ENCODE measurements at regions not wholly inside any gene's neighbourhood (a gene's known extent, or its start where the extent isn't known, plus 50 kb on each side); places are given as distances from the start of the nearest gene placed in this dataset.

DNA sequence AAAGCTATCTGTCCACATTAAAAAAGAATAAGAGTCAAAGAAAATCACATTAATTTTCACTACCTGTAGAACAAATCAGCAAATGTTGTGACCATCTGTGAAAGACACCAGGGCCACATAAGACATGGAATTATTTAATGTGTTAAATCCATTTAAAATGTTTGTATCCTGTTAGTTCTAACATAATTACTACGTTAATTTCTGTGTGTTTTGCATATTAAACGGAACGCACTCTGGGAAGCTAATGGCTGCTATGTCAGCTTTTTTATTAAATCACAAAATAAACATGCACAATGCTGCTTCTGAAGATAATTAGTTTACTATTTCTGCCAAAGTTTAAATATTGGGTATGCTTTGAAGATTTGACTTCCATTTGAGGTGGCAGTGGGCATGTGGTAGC lies 1061.2 kb downstream of the CDH11 start:
- no peak for DNase-seq

DNA sequence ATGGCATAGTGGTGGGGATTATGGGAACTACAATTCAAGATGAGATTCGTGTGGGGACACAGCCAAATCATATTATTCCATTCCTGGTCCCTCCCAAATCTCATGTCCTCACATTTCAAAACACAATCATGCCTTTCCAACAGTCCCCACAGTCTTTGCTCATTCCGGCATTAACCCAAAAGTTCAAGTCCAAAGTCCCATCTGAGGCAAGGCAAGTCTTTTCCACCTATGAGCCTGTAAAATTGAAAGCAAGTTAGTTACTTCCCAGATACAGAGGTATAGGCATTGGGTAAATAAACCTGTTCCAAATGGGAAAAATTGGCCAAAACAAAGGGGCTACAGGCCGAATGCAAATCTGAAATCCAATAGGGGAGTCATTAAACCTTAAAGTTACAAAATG lies 1063.2 kb downstream of the CDH11 start:
- no peak for DNase-seq

DNA sequence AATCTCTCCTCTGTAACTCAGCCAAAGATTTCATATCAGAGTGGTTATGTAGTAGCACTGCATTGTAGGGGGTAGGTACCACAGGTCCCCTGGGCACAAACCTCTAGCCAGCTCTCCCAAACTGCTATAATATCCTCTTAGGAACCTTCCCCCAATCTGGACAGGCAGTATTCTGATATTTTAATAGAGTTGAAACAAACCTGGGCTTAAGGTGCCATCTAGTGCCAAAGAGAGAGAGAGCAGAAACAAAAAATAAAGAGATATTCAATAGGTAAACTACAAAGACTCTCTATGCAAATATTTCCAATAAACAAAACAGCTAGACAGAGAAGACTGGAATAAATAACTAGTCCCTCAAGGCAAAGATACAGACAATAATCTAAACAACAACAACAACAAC lies 1070.0 kb downstream of the CDH11 start:
- DNase-seq, result no peak

DNA sequence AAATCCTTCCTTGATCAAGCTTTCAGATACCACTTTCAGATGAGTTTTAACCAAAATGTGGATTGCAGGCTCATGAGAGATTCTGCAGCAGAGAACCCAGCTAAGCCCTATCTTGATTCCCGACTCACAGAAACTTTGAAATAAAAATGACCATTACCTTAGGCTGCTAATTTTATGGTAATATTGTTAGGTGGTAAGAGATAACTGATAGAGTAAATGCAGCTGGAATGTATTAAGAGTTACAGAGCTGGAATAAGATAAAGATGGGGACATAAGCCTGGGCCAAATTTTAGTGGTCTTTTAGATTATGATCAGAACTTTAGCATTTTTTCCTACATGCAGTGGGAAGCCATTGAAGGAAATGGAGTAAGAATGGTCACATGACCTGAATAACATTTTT lies 1074.0 kb downstream of the CDH11 start:
- no peak for DNase-seq

DNA sequence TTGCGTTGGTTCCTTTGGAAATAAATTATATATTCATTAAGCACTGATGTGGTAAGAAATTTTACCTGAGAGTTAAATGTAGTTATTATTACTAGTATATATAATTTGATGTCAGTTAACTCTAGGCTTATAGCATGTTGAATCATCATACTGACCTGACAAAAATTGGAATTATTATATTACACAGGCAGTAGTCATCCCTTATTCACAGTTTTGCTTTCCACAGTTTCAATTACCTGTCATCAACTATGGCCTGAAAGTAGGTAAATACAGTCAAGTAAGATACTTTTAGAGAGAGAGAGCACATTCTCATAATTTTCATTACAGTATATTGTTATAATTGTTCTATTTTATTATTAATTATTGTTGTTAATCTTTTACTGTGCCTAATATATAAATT lies 1074.7 kb downstream of the CDH11 start:
- DNase-seq, result no peak

DNA sequence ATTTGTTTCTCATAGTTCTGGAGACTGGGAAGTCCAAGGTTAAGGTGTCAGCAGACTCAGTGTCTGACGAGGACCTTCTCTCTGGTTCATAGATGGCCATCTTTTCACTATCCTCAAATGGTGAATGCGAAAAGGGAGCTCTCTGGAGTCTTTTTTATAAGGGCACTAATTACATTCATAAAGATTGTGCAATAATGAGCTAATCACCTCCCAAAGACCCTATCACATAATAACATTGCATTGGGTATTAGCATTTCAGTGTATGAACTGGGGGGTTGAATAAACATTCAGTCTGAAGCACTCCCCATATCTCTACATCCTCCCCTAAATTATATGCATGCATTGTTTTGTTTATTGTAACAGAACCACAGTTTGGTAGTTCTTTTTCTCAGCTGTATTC lies 1086.5 kb downstream of the CDH11 start:
- no peak for DNase-seq

DNA sequence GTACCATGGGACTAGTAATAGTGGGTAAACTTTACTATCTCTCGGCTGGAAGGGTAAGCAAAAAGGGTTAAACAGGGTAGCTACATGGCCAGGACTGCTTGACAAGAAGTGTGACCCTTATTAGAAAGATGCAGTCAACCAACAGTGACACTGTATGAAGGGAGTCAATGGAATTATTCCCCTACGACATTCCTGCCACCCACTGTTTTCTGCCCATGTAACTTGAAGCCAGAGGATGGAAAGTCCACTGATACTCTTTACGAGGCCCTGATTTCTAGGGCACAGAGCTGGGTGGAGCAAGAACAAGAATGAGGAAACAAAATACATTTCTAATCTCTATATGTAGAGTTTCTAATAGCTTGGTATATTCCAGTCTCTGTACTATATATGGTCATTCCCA lies 1102.5 kb downstream of the CDH11 start:
- DNase-seq, result no peak

DNA sequence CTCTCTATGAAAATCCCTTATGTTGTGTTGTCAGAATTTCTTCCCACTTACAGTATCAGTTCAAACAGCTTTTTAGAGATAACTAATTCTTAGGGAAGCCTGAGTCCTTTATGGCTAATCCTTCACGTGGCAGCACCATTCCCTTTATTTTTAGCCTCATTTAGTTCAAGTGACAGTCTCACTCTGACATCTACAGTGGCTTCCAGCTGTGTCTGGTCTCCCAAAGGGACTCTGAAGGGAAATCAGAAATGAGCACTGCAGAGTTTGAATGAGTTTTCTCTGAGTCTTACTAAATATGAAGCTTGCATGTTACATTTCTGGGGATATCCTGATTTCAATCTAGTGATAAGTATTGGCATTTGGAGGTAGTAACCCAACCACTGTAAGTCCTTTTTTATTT lies 1104.1 kb downstream of the CDH11 start:
- DNase-seq, result no peak

DNA sequence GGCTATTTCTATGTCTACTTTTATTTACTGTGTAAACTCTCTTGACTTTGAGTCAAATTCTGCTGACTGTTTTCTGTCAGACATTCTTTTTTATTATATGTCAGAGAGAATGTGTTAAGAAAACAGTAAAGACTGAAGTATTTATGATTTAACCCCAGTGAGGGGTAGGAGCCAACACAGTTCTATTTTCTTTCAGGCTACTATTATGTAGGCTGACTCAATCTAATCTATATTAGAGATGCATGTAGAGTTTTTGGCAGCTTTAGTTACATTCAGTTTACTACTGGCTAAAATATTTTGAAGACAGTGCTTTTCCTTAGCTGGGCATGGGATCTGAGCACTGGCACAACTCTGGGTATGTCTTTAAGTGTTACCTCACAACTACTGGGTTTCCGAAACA lies 1108.0 kb downstream of the CDH11 start:
- DNase-seq, result peak in 1 of 3 donors; percentile 17

DNA sequence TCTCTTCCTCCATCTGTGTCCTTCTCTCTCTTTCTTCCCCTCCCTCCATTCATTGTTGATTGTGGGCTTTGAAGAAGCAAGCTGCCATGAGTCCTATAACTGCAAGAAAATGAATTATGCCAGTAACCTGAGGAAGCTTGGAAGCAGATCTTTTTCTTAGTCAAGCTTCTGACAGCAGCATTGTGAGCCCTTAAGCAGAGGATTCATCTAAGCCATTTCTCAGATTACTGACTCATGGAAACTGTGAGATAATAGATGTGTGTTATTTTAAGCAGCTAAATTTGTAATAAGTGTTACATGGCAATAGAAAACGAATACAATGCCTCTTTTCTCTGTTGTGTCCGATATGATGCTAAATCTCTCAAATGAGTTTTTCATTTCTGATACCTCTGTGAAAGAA lies 1109.7 kb downstream of the CDH11 start:
- DNase-seq, result peak; percentile 9 to 51 (median 22)

DNA sequence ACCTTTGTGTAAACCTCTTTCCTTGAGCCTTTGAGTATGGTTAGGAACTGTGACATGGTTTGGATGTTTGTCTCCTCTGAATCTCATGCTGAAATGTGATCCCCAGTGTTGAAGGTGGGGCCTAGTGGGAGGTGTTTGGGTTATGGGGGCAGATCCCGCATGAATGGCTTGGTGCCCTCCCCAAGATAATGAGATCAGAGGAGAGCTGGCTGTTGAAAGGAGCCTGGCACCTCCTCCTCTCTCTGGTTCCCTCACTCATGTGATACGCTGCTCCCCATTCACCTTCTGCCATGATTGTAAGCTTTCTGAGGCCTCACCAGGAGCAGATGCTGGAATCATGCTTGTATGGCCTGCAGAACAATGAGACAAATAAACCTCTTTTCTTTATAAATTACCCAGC lies 1110.2 kb downstream of the CDH11 start:
- no peak for DNase-seq

DNA sequence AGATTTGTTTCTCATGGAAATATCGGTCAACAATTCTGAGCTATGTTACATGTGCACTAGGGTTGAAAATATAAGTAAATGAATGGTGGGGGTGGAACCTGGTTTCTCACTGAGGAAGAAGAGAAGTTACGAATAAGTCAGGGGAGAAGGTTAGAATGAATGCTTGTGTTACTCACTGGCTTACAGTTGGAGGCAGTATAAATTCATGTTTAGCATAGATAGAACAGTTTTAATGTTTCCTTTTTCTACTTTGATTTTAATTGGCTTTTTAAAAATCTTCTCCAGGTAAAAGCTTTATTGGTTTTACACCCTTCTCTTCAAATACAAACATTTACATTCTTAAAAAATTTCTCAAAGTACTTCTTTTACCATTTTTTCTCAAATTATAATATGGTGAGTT lies 1113.7 kb downstream of the CDH11 start:
- no peak for DNase-seq

DNA sequence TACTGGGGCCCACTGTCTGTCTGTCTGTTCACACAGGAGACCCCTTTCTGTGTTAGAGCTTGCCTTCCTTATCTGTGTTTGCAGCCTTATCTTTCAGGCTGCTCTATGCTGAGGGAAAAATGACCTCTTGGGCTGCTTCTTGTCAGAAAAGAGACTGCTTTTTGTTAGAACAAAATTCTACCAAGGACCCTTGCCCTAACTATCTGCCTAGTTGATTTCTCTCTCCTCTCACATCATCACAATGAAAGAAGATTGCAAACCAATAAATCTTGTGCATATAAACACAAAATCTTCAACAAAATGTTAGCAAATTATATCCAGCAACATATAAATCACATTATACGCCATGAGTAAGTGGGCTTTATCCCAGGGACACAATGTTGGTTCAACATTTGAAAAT lies 1117.7 kb downstream of the CDH11 start:
- no peak for DNase-seq

DNA sequence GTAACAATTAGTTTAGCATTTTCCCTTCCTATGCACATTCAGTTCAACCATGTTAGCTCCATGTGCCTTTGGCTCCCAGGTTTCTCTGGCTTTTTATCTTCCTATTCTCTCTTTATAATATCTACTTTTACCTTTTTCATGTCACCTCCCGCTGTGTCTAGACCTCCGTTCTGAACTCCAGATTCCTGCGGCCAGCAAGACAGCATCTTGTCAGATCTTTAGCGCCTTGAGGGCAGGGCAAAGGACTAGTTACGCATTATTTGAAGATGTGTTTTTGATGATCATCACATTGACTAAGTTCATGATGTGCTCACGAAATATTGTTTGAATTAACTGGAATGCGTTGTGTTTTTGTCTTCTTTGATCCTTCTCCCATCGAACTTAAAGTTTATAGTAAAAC lies 1126.8 kb downstream of the CDH11 start:
- DNase-seq, result no peak

DNA sequence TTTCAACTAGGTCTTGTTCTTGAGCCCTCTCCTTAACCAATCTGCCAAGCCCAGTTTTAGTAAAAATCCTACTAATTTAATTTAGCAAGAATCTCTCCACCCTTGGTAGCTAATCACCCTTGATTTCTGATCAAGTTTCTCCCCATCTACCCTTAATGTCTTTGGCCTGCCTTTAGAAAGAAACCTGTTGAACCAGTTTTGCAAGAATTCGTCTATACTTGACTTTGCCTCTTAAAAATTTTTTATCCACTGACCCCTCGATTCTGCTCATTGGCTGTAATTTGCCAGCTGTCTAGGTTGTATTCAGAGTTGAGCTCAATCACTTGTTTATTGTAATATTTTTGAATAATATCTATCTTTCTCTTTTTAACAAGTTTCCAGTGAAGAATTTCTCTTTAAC lies 1138.5 kb downstream of the CDH11 start:
- DNase-seq, result no peak

DNA sequence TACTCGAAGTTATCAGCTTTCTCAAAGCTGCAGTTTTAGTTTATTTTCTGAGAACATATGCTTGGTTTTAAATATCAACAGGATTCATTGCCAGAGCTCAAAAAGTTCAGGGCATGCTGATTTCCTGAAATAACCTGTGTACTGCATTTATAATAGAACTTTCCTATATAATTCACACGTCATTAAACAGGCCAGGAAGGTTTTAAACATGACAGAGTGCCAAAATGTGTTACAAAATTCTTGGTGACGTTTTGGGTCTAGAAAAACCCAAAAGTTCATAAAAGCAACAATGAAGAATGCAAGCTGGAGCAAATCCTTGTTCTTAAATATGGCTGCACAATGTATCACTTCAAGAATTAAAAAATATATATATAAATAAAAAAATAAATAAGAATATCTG lies 1139.1 kb downstream of the CDH11 start:
- no peak for DNase-seq

DNA sequence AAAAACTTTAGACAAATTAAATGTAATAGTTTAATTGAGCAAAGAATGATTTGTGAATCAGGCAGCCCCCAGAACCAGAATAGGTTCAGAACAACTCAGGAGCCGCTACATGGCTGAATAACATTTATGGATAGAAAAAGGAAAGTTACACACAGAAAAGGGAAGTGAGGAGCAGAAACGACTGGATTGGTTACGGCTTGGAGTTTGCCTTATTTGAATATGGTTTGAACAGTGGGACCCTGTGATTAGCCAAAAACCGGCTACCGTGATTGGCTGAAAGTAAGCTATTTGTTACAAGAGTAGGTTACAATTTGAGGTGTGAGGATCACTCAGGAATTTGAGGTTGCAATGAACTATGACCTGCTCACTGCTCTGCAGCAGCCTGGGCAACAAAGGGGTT lies 1139.8 kb downstream of the CDH11 start:
- DNase-seq, result no peak

DNA sequence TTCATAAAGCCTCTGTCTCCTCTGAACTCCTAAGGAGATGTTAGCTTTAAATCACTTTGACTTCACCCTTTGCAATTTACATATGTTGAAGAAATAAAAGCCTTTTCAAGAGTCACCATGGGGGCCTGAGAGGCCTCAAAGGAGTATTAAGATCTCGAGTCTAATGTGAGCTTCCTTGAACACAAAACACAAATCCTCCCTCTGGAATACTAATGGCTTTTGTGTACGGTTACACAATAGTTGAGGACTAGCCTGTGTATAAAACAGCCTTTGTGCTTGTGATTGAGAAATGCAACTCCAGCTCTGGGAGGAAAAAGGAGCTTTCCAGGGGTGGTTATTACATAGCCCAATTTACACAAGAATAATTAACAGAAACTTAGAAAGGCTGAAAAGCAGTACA lies 1140.2 kb downstream of the CDH11 start:
- no peak for DNase-seq

DNA sequence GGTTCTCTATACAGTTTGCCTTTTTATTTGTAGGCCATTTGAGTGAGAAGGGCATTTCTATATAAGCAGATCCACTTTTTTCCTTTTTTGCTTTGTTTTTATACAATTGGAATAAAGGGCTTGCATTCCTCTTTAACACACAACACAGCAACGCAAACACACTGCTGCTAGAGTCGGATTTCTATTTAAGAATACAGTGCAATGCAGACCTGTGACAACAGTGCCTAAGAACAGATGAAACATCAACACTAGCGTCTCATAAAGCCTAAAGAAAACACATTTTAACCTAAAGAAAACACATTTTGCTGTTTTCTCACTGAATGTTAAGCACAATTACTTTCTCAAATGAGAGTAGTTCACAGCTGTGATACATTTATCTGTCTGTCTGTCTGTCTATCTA lies 1141.1 kb downstream of the CDH11 start:
- no peak for DNase-seq

DNA sequence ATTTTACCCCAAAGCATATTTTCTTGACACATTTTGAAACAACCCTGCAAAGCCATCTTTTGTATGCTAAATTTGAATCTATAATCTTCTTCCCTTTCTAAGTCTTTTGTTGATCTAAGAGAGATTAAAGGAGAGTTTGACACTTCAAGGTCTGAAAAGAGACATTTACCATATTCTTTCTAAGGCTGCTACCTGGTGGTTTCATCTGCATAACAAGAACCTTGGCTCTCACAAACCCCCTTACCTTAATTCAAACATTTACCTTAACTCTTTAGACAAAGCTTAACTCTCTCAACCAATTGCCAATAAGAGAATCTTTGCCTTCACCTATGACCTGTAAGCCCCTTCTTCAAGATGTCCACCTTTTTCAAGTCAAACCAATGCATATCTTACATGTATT lies 1143.6 kb downstream of the CDH11 start:
- no peak for DNase-seq

DNA sequence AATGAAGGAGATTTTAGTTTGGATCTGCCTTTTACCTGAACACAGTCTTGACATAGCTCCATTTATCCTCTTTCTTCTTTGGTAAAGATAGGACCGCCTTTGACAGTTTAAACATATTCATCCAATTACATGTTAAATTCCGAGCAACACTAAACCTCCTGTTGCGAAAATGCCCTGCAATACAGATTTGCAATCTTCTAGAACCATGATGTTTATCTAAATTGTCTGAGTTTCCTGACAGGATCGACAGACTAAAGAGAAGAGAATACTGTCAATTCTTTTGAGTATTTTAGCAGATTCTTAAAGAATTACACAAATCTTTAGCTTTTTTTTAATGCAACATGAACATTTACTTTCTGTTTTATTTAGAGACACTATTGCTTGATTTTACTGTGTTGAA lies 1145.5 kb downstream of the CDH11 start:
- no peak for DNase-seq

DNA sequence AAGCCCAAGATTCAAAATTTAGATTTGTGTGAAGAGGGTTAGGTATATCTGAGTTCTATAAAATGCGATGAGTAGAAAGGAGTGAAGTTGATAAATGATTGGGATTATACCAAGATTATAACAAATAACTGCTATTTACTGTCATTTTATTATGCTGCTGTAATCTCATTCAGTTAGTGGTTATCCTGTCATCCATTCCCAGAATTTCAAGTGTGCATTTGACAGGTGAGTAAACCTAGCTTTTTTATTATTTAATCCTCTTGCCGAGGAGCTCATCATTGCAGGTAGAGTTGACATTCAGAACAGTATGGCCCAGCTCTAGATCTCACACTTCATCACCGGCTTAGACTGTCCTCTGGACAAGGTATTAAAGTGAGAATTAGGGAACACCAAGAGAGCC lies 1146.2 kb downstream of the CDH11 start:
- DNase-seq, result no peak

DNA sequence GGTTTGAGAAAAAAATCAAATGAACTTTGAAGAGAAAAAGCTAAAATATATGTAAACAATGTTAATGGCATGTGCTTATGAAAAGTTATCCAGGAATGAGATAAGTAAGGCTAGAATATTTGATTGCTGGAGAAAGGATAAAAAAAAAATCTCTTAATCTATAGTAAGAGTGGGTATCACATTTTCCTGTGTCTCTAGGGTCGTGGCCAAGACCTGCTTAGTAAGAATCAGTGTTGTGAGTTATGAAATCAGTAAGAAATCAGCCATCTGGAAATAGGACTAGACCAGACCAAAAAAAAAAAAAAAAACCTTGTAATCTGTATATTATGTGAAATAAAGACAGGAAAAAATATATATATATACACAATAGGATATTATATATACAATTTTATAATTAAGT lies 1153.9 kb downstream of the CDH11 start:
- no peak for DNase-seq

DNA sequence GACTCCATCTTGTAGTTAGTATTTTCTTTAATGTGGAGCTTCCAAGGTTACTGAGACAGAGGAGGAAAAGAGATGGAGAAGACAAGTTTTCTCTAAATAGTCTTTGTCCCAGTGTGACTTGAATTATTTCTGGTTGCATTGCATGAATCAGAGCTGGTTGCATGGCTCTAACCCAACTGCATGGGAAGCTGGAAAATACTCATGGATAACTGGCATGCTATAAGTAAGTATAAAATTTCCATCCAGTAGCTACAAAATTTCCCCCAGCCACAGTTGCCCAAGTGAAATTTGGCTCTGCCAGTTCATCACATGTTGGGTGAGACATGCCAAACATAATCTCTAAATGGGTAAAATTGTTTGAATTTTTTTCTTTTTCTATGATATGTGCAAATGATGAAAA lies 1161.5 kb downstream of the CDH11 start:
- peak in 1 of 3 donors; percentile 5 for DNase-seq

DNA sequence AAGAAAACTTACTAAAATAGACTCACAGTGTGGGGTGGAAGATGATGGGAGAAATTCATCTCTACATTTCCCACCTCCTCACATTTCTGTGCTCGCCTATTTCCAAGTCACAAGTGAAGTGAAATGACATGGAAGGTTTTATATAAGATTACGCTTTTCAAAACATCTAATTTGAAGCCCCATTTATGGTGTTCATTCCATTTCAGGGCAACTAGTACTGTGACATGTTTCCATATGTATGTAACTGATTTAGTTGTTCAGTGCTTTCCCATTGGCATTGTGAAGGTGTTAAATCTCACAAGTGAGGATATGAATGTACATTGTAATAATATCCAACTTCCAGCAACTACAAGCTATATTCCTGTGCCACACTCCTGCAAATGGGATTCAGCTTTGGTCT lies 1174.8 kb downstream of the CDH11 start:
- DNase-seq, result no peak

Data from muscle of back (tissue), 3 donors.